Nephron (organoid): ENCODE measurements at regions not wholly inside any gene's neighbourhood (a gene's known extent, or its start where the extent isn't known, plus 50 kb on each side); places are given as distances from the start of the nearest gene placed in this dataset.
A peak's percentile ranks its signal among the peaks of the same experiment; 100 is the strongest.
"Not testable (repeated sequence)": the region's sequence is repeated elsewhere in the genome, so short reads cannot be mapped to it uniquely, and the experiment has no call there.

Source experiments
- H3K27ac Mint-ChIP-seq, 3 experiments: 2 replicates each; pipeline ENCODE4 v1.8.0; 2020; ENCODE audit warnings: mixed read lengths in 3 of 3, mild to moderate bottlenecking in 2 of 3, moderate library complexity in 1 of 3
- H3K27me3 Mint-ChIP-seq: 2 replicates; pipeline ENCODE4 v1.8.0; 2021; ENCODE audit warnings: low read depth, mild to moderate bottlenecking, moderate library complexity, mixed read lengths
- H3K36me3 Mint-ChIP-seq: 2 replicates; pipeline ENCODE4 v1.8.0; 2020; ENCODE audit warnings: low read depth, mixed read lengths
- H3K4me1 Mint-ChIP-seq: 2 replicates; pipeline ENCODE4 v1.8.0; 2020; ENCODE audit warnings: mixed read lengths
- H3K4me3 Mint-ChIP-seq, 3 experiments: 2 replicates each; pipeline ENCODE4 v1.8.0; 2020; ENCODE audit warnings: mild to moderate bottlenecking in 3 of 3, mixed read lengths in 3 of 3, moderate library complexity in 2 of 3
- H3K9me3 Mint-ChIP-seq: 2 replicates; pipeline ENCODE4 v1.8.0; 2020; ENCODE audit warnings: mixed read lengths
- CTCF ChIP-seq, 3 experiments: fragments of 200-600 bp; sonication (generic); IDR thresholded peaks; one replicate each; pipeline ENCODE4 v1.5.0; 2021; ENCODE audit warnings: antibody characterized with exemption in 3 of 3; ENCODE audit not compliant: unreplicated experiment in 3 of 3

GRCh38 chr15:77870195-77871065 lies 207.1 kb downstream of the TBC1D2B start:
- peaks cover 10% of the 10 kb centered on the region for H3K4me1 Mint-ChIP-seq
- no peak overlapping the region for H3K27ac Mint-ChIP-seq
- H3K36me3 Mint-ChIP-seq = no peaks in the 10 kb centered on the region
- no peaks in the 10 kb centered on the region for H3K9me3 Mint-ChIP-seq
- TF ChIP-seq CTCF (IDR thresholded peaks at IDR 0.05; ENCODE audit: unreplicated experiment in 3 of 3) = peak; percentile 84 to 91 (median 86)
- H3K4me3 Mint-ChIP-seq = no peak overlapping the region
- H3K27me3 Mint-ChIP-seq = peaks cover 27% of the 10 kb centered on the region

DNA sequence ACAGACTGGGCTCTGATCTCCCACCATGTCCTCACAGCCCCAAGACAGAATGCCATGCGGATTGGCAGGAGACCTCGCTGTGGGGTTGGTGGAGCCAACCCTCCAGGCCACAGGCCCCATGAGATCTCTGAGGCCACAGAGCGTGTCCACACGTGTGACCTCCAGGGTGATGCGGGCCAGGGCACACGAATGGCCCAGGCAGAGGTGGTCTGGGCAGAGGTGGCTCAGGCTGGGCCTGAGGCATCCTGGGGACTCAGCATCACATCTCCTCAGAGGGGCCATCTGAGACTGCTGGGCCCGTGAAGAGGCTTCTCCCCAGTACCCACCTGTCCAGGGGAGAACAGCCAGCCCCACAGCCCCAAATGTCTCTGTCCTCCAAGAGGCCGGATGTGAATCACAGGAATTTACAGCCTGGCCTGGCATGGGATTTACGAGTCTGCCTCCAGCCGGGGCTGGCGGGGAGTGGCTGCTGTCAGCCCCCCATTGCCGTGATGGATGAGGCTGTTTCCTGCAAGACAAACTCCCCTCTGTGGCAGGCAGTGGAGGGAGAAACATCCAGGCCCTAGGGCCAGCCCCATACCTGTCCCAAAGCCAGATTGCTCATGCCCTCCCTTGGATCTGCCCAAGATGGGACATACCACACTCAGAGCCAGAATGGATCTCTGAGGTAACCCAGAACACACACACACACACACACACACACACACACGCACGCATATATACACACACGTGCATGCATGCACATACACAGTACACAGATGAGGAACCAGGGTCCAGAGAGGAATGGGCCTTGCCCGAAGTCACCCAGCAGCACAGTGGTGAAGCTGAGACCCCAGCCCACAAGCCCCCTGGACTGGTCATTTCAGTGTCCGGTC lies 208.3 kb downstream of the TBC1D2B start:
- H3K4me1 Mint-ChIP-seq = peaks cover 10% of the 10 kb centered on the region
- no peak overlapping the region for H3K4me3 Mint-ChIP-seq
- no peak for TF ChIP-seq CTCF (IDR thresholded peaks at IDR 0.05; ENCODE audit: unreplicated experiment in 3 of 3)
- no peaks in the 10 kb centered on the region for H3K9me3 Mint-ChIP-seq
- peaks cover 27% of the 10 kb centered on the region for H3K27me3 Mint-ChIP-seq
- no peaks in the 10 kb centered on the region for H3K36me3 Mint-ChIP-seq
- no peak overlapping the region for H3K27ac Mint-ChIP-seq

GRCh38 chr15:77868048-77868629 lies 209.4 kb downstream of the TBC1D2B start:
- not testable (repeated sequence) for H3K36me3 Mint-ChIP-seq, H3K4me3 Mint-ChIP-seq, H3K9me3 Mint-ChIP-seq
- peaks cover 15% of the 10 kb centered on the region for H3K4me1 Mint-ChIP-seq
- peak overlapping the region in 1 of 3 experiments; percentile 13 for H3K27ac Mint-ChIP-seq
- H3K27me3 Mint-ChIP-seq = peaks cover 25% of the 10 kb centered on the region

DNA sequence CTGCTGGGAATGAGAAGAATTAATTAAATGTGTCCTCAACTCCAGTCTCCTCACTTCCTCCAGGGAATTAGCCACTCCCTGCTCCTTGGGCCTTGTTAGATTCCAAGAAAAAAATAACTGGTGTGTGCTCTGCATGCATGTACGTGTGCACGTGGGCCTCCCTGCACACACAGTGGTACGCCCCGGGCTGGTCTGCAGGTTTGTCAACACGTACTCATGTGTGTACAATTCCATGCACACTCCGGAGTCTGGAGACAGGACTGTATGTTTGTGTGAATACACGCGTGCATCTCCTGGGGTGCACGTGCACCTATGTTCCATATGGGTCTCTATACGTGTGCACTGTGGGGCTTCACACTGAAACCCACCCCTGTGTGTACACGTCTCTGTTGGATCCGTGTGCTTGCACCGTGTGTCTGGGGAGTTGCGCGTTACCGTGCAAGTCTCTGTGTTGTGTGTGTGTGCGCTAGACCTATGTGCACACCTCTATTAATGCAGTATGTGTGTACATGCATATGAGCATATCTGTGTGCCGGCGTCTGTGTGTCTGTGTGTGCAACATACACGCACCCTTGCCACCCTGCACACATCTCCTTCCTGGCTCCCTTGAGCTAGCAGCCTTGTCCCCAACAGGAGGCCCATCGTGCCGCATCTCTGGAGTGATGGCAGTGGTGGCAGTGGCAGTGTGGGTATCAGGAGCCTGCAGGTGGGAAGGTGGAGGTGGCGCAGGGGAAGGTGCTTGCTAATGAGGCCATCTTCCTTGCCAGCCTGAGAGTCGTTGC lies 210.1 kb downstream of the TBC1D2B start:
- Mint-ChIP-seq H3K27ac (no peak overlapping the region), H3K4me3 (no peak overlapping the region), H3K9me3 (no peaks in the 10 kb centered on the region), H3K36me3 (no peaks in the 10 kb centered on the region), H3K4me1 (peaks cover 18% of the 10 kb centered on the region), H3K27me3 (peaks cover 22% of the 10 kb centered on the region)
- TF ChIP-seq CTCF (IDR thresholded peaks at IDR 0.05; ENCODE audit: unreplicated experiment in 3 of 3) = no peak

DNA sequence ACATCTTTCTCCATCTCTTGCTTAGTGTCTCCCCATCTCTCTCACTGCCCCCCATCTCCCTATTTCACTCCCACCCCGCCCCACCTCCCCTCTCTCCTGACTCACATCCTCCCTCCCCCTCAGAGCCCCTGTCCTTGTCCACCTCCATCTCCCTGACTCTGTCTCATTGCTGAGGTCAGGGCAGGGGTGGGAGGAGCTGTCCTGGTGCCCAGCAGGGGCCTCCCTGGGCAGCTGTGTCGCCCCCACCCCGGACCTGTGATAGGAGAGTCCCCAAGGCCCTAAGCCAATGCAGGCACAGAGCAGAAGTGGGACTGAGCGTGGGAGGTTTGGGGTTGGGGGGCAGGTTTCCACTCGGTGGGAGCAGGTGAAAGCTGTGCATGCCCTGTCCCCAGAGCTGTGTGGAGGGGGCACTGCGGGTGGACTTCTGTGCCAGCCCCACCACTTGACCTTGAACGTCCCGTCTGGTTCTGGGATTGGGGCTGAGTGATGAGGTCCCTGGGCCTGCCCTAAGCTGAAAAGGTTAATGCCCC lies 210.8 kb downstream of the TBC1D2B start:
- H3K9me3 Mint-ChIP-seq = no peaks in the 10 kb centered on the region
- no peaks in the 10 kb centered on the region for H3K36me3 Mint-ChIP-seq
- peaks cover 17% of the 10 kb centered on the region for H3K4me1 Mint-ChIP-seq
- H3K27ac Mint-ChIP-seq = no peak overlapping the region
- H3K4me3 Mint-ChIP-seq = no peak overlapping the region
- TF ChIP-seq CTCF (IDR thresholded peaks at IDR 0.05; ENCODE audit: unreplicated experiment in 3 of 3) = no peak
- H3K27me3 Mint-ChIP-seq = peaks cover 22% of the 10 kb centered on the region
